Mucosa of descending colon (tissue), 3 donors: ENCODE measurements at regions not wholly inside any gene's neighbourhood (a gene's known extent, or its start where the extent isn't known, plus 50 kb on each side); places are given as distances from the start of the nearest gene placed in this dataset.

Experiments used
- ATAC-seq: fragments of 200-7000 bp; cut with Tn5 transposase; one replicate; pipeline ENCODE4 v1.9.1; 2020; ENCODE audit warnings: mild to moderate bottlenecking, moderate library complexity
- DNase-seq, 3 donors: peaks; one replicate each; pipeline ENCODE4 v3.0.0-alpha.2; 2020
- H3K36me3 ChIP-seq: fragments of 200-600 bp; one replicate; pipeline ENCODE4 v1.8.0; 2021; ENCODE audit warnings: low read depth, mild to moderate bottlenecking
- H3K4me1 ChIP-seq: fragments of 200-600 bp; one replicate; pipeline ENCODE4 v1.8.0; 2021; ENCODE audit warnings: low read depth, mild to moderate bottlenecking
- H3K4me3 ChIP-seq: fragments of 200-600 bp; one replicate; pipeline ENCODE4 v1.8.0; 2021; ENCODE audit warnings: mild to moderate bottlenecking
- H3K9me3 ChIP-seq: fragments of 200-600 bp; one replicate; pipeline ENCODE4 v1.8.0; 2021; ENCODE audit warnings: mild to moderate bottlenecking
- intact Hi-C, 2 donors: fragments of 100-400 bp; cut with DNase I in 1 of 2; cut with micrococcal nuclease in 1 of 2; formaldehyde crosslinking; loops; one replicate each; pipeline versions ENCODE4 v1.11.0 to v1.11.1; 2022; cut with DNase I, micrococcal nuclease
- TF ChIP-seq, protein P1 (sequence below): fragments of 200-600 bp; IDR thresholded peaks from one replicate; pipeline ENCODE4 v1.8.0; 2022; ENCODE audit warnings: antibody characterized with exemption, mild to moderate bottlenecking
- donor health status: DM: no; HTN: no; CAD: no; lungs with moderate emphysema.
- donor health status: DM: no; HTN: no; CAD: no.
- donor health status: DM: no; HTN: yes; CAD: no.

DNA sequence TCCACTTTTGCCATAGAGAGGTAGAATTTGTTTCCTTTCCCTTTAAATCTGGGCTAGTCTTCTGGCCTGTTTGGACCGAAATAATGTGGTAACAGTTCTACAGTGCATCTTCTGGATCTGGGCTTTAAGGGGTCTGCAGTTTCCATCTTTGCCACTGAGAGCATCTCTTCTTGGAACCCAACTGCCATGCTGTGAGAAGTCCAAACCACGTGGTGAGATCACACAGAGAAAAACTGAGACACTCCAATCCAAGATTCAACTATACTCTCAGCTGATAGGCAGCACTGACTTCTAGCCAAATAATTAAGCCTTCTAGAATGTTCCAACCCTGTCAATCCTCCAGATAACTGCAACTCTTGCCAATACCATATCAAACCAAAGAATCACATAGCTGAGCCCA, 261.1 kb downstream of the INSIG2 start:
- TF ChIP-seq, protein P1, sequence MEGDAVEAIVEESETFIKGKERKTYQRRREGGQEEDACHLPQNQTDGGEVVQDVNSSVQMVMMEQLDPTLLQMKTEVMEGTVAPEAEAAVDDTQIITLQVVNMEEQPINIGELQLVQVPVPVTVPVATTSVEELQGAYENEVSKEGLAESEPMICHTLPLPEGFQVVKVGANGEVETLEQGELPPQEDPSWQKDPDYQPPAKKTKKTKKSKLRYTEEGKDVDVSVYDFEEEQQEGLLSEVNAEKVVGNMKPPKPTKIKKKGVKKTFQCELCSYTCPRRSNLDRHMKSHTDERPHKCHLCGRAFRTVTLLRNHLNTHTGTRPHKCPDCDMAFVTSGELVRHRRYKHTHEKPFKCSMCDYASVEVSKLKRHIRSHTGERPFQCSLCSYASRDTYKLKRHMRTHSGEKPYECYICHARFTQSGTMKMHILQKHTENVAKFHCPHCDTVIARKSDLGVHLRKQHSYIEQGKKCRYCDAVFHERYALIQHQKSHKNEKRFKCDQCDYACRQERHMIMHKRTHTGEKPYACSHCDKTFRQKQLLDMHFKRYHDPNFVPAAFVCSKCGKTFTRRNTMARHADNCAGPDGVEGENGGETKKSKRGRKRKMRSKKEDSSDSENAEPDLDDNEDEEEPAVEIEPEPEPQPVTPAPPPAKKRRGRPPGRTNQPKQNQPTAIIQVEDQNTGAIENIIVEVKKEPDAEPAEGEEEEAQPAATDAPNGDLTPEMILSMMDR = no peak
- no peaks in the 10 kb centered on the region for H3K4me1 ChIP-seq
- H3K4me3 ChIP-seq = no peak overlapping the region
- no peak for DNase-seq
- H3K36me3 ChIP-seq = no peaks in the 10 kb centered on the region
- intact Hi-C loops = no loop called here
- no peak for ATAC-seq
- no peaks in the 10 kb centered on the region for H3K9me3 ChIP-seq

DNA sequence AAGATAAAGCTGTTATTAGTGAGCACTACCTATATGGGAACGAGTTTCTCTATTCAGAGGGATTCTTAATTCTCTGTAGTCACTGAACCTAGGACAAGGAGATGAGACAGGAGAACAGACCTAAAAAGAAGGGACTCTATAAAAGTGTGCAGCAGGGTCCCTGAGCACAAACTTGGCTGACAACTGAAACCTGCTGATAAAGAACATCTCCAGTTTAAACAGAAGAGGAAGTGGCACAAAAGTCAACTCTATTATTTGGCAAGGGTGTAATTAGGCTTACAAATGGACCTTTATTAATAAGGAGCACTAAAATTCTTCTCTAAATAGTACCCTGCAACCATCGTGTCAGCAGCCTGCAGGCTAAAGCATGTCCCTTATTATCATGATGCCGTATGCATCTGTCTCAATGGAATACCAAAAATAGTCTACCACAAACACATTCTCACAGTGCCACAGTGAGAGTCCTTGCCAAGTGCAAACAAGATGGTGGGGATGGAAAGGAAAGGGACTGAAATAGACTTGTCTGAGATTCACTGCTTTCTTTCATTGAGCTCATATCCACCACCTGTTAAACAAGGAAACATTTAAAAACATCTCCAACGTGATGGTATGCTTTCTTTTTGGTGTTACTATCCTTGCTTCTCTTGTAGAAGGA, 260.2 kb downstream of the INSIG2 start:
- no peak for DNase-seq
- H3K4me3 ChIP-seq = no peak overlapping the region
- no peaks in the 10 kb centered on the region for H3K4me1 ChIP-seq
- TF ChIP-seq, protein P1 = no peak
- ATAC-seq = no peak
- intact Hi-C loops = no loop called here
- H3K9me3 ChIP-seq = no peaks in the 10 kb centered on the region
- H3K36me3 ChIP-seq = no peaks in the 10 kb centered on the region

DNA sequence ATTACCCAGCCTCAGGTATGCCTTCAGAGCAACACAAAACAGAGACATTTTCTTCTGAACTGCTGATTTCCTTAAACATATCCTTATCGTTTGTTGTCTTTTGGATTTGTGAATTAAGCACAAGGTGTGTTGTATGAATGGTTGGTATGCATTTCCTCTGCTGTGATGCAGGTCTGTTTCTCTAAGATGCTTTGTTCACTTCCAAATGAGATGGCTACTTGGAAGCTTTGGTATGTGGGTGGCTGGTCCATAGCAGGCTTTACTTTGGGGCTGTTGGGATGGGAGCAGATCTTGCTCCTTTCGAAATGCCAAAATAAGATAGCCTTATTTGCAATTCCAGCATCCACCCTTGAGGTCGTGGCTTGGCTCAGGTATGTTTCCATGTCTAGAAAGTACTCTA, 257.2 kb downstream of the INSIG2 start:
- TF ChIP-seq, protein P1 = no peak
- ATAC-seq (no peak), DNase-seq (no peak)
- intact Hi-C loops = no loop called here
- H3K4me1 ChIP-seq = no peaks in the 10 kb centered on the region
- no peaks in the 10 kb centered on the region for H3K9me3 ChIP-seq
- no peak overlapping the region for H3K4me3 ChIP-seq
- H3K36me3 ChIP-seq = no peaks in the 10 kb centered on the region

DNA sequence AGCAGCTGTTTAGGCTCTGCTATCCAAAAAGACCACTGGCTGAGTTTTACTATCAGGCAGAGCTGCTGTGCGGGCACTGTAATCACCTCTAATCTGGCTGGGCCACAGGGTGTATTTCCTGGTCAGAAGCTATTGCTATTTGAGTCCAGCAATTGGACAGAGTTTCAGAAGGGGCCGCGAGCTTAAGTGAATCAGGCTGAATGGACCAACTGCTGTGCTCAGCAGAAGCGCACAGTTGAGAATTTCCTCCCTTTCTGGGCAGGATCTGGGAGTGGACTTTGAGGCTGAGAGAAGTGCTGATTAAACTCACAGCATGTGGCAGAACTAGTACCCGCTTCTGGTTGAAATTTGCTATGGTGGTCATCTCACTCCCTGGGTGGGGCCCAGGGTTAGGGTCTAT, 251.8 kb downstream of the INSIG2 start:
- Histone ChIP-seq H3K4me3 (no peak overlapping the region), H3K4me1 (no peaks in the 10 kb centered on the region), H3K36me3 (no peaks in the 10 kb centered on the region), H3K9me3 (no peaks in the 10 kb centered on the region)
- no peak for ATAC-seq
- no peak for DNase-seq
- intact Hi-C loops = no loop called here
- TF ChIP-seq, protein P1 = no peak

DNA sequence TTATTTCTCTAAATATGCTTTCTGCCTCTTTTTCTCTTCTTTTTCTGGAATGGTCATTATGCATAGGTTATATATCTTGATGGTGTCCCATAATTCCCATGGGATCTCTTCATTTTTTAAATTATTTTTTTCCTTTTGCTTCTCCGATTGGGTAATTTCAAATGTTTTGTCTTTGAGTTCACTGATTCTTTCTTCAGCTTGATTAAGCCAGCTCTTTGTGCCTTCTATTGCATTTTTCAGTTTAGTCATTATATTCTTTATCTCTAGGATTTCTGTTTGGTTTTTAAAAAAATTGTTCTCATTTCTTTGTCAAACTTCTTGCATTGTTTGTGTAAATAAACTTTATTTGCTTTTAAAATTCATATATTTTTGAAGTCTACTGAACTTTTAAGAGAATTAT, 251.1 kb downstream of the INSIG2 start:
- Histone ChIP-seq H3K4me3 (no peak overlapping the region), H3K4me1 (no peaks in the 10 kb centered on the region), H3K36me3 (no peaks in the 10 kb centered on the region), H3K9me3 (no peaks in the 10 kb centered on the region)
- no peak for ATAC-seq
- intact Hi-C loops = no loop called here
- DNase-seq = no peak
- TF ChIP-seq, protein P1 = no peak

DNA sequence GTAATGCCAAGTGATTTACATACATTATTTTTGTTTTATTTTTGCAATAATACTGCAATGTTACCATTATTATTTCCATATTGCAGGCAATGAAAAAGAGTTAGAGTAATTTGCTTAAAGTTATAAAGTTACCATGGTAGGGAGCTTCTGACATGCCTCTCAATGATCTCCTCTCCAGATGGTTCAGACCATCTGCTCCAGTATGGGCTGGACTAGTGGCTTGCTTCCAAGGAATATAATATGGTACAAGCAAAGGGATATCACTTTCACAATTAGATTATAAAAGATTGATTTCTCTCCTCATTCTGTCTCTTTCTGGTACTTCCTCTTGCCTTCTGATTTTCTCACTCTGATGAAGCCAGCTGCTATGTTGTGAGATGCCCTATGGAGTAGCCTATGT, 245.4 kb downstream of the INSIG2 start:
- intact Hi-C loops = no loop called here

More for the DNA sequence above, 245.4 kb downstream of the INSIG2 start:
- no peak for ATAC-seq
- DNase-seq = no peak
- Histone ChIP-seq H3K9me3 (no peaks in the 10 kb centered on the region), H3K4me3 (no peak overlapping the region), H3K36me3 (no peaks in the 10 kb centered on the region), H3K4me1 (no peaks in the 10 kb centered on the region)
- TF ChIP-seq, protein P1 = no peak
